ENCODE measurements at regions not wholly inside any gene's neighbourhood (a gene's known extent, or its start where the extent isn't known, plus 50 kb on each side); places are given as distances from the start of the nearest gene placed in this dataset.

- Histone ChIP-seq H3K4me1 (ENCODE audit: low read depth) (no peaks in the 10 kb centered on the region), H3K9me3 (no peaks in the 10 kb centered on the region), H3K4me3 (no peak overlapping the region), H3K36me3 (ENCODE audit: low read depth) (no peaks in the 10 kb centered on the region)
- intact Hi-C loops (cut with DNase I, micrococcal nuclease), result no loop called here
- no peak for DNase-seq
- TF ChIP-seq, protein P1, sequence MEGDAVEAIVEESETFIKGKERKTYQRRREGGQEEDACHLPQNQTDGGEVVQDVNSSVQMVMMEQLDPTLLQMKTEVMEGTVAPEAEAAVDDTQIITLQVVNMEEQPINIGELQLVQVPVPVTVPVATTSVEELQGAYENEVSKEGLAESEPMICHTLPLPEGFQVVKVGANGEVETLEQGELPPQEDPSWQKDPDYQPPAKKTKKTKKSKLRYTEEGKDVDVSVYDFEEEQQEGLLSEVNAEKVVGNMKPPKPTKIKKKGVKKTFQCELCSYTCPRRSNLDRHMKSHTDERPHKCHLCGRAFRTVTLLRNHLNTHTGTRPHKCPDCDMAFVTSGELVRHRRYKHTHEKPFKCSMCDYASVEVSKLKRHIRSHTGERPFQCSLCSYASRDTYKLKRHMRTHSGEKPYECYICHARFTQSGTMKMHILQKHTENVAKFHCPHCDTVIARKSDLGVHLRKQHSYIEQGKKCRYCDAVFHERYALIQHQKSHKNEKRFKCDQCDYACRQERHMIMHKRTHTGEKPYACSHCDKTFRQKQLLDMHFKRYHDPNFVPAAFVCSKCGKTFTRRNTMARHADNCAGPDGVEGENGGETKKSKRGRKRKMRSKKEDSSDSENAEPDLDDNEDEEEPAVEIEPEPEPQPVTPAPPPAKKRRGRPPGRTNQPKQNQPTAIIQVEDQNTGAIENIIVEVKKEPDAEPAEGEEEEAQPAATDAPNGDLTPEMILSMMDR (IDR thresholded peaks at IDR 0.05), result no peak
- ATAC-seq, result no peak
Observed at GRCh38 chr7:110386006-110386405, 704.9 kb upstream of the LRRN3 start.

- no peaks in the 10 kb centered on the region for H3K36me3 ChIP-seq (ENCODE audit: low read depth)
- DNase-seq (no peak), ATAC-seq (no peak)
- TF ChIP-seq, protein P1 (IDR thresholded peaks at IDR 0.05), result no peak
- no peak overlapping the region for H3K4me3 ChIP-seq
- H3K9me3 ChIP-seq, result no peaks in the 10 kb centered on the region
- intact Hi-C loops (cut with DNase I, micrococcal nuclease), result no loop called here
- no peaks in the 10 kb centered on the region for H3K4me1 ChIP-seq (ENCODE audit: low read depth)
Observed at GRCh38 chr7:110386913-110387312, 704.0 kb upstream of the LRRN3 start.

DNA sequence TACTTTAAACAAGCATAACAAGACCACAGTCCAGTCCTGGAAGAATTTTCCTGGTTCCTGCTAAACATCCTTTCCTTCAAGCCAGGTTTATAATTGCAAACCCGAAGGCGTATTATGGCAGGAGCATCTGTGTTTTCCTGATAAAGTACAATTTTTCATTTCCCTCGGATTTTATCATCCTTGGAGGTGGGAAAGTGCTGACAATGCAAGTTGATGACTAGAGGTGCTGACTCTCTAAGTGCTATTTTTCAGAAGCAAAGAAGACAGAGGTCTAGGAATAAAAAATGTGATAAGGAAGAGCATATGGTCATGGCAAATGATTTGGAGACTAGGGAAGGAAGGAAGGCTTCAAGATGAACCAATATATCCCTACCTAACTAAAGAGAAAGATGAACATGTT is 703.2 kb upstream of the LRRN3 start:
- no peaks in the 10 kb centered on the region for H3K4me1 ChIP-seq (ENCODE audit: low read depth)
- TF ChIP-seq, protein P1 (IDR thresholded peaks at IDR 0.05), result no peak
- intact Hi-C loops (cut with DNase I, micrococcal nuclease), result no loop called here
- H3K36me3 ChIP-seq (ENCODE audit: low read depth), result no peaks in the 10 kb centered on the region
- DNase-seq (no peak), ATAC-seq (no peak)
- no peaks in the 10 kb centered on the region for H3K9me3 ChIP-seq
- H3K4me3 ChIP-seq, result no peak overlapping the region

DNA sequence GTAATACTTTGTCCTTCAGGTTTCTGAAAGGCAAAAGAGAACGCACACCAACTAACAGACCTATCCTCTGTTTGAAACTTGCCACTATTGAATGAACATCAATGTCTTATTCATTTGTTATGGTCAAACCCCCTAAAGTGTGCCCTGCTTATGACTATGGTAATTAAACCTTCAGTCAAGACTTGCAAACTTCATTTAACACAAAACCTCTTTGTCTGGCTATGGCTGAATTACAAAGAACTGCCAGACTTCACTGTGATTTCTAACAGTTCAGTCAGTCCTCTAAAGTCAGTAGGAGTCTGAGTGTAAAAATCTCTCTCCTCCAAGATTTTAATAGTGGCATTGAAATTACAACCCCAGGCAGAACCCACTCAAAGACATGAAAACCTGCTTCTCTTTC is 702.5 kb upstream of the LRRN3 start:
- DNase-seq, result no peak
- no peaks in the 10 kb centered on the region for H3K36me3 ChIP-seq (ENCODE audit: low read depth)
- no peaks in the 10 kb centered on the region for H3K4me1 ChIP-seq (ENCODE audit: low read depth)
- ATAC-seq, result no peak
- TF ChIP-seq, protein P1 (IDR thresholded peaks at IDR 0.05), result no peak
- H3K4me3 ChIP-seq, result no peak overlapping the region
- no peaks in the 10 kb centered on the region for H3K9me3 ChIP-seq
- intact Hi-C loops (cut with DNase I, micrococcal nuclease), result no loop called here

DNA sequence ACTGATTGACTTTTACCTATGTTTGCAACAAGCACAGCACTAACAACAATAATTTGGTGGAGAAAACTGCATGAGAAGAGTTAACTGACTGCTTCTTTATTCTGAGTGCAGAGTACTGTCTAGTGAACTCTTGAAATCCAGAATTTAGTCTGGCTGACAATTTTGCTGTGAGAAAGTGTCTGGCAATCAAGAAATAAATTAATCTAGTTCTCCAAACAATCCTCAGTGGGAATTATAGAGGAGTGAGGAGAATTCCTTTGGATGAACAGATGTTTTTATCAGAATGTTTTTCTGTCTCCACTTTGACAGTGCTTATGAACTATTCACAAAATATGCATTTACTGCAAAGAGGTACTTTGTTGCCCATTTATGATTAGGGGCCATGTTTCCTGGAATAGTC is 694.9 kb upstream of the LRRN3 start:
- TF ChIP-seq, protein P1 (IDR thresholded peaks at IDR 0.05), result no peak
- Histone ChIP-seq H3K4me3 (no peak overlapping the region), H3K4me1 (ENCODE audit: low read depth) (no peaks in the 10 kb centered on the region), H3K9me3 (no peaks in the 10 kb centered on the region), H3K36me3 (ENCODE audit: low read depth) (no peaks in the 10 kb centered on the region)
- intact Hi-C loops (cut with DNase I, micrococcal nuclease), result no loop called here
- no peak for ATAC-seq
- DNase-seq, result no peak

DNA sequence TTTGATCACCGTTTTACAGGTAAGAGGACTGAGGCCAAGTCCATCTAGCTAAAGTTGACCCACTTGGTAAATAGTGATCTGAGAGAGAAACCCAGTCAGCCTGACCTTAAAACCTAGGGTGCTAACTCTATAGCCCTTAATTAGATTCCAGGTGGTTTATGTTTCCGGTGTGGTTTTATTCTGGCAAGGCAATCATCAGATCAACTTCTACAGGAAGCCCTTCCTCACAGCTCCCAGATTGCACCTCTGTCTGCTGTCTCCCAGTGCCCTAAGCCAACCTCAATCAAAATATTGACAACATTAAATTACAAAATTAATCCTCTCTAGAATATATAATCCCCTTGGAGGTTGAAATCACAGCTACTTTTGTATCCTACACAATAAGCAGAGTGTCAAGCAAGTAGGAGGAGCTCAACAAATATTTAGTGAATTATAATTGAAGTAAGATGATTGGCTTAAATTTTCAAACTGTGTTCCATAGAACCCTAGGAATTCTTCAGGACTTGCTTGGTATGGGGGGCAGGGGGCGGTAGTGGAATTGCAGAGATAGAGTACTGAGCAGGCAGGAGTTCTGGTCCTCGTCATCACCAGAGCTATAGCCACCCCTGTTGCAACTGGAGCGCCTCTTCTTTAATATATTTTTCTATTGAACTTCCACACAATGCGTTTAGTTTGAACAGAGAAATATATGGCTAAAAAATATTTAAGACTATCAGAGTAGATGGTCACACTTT is 692.8 kb upstream of the LRRN3 start:
- Histone ChIP-seq H3K4me3 (no peak overlapping the region), H3K9me3 (no peaks in the 10 kb centered on the region), H3K36me3 (ENCODE audit: low read depth) (no peaks in the 10 kb centered on the region), H3K4me1 (ENCODE audit: low read depth) (no peaks in the 10 kb centered on the region)
- TF ChIP-seq, protein P1 (IDR thresholded peaks at IDR 0.05), result no peak
- ATAC-seq (no peak), DNase-seq (no peak)
- intact Hi-C loops (cut with DNase I, micrococcal nuclease), result no loop called here
